ENCODE measurements at regions not wholly inside any gene's neighbourhood (a gene's known extent, or its start where the extent isn't known, plus 50 kb on each side); places are given as distances from the start of the nearest gene placed in this dataset.

DNA sequence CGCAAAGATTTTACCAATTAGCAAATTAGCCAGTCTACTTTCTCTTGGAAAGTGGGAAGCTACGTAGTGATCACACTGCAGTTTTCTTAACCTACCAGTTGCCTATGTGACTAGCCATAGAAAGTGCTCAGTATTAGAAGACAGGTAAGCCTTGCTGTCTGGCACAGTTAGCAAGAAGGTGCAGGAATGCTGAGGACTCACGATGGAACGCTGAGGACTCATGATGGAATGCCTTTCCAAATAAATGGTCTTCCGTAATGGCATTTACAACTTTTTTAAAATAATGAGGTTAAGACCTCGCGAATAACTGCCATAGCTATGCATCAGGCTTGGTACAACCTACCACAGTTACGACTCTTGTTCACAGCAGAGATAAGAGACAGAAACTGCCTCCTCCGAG is 1645.6 kb upstream of the MIR17HG start:
- no peaks in the 10 kb centered on the region for H3K36me3 ChIP-seq (ENCODE audit: control insufficient read depth in 2 of 2, insufficient read depth in 2 of 2, low read length in 1 of 2)
- no peak overlapping the region for H3K4me3 ChIP-seq (ENCODE audit: low read length in 2 of 2)
- H3K27me3 ChIP-seq (ENCODE audit: control insufficient read depth in 2 of 2, insufficient read depth in 1 of 2, low read length in 1 of 2): no peaks in the 10 kb centered on the region
- H3K4me1 ChIP-seq (ENCODE audit: control insufficient read depth in 2 of 2, insufficient read depth in 2 of 2, low read length in 2 of 2): no peaks in the 10 kb centered on the region
- DNase-seq (ENCODE audit: low read depth in 6 of 9, low spot score in 9 of 9): no peak
- 95% methylated on average over 9 of the region's 9 CpGs for WGBS
- no peaks in the 10 kb centered on the region for H3K9me3 ChIP-seq (ENCODE audit: control insufficient read depth in 2 of 2, insufficient read depth in 1 of 2, low read length in 1 of 2)
- H3K27ac ChIP-seq (ENCODE audit: low read depth in 1 of 2, low read length in 1 of 2): no peak overlapping the region

DNA sequence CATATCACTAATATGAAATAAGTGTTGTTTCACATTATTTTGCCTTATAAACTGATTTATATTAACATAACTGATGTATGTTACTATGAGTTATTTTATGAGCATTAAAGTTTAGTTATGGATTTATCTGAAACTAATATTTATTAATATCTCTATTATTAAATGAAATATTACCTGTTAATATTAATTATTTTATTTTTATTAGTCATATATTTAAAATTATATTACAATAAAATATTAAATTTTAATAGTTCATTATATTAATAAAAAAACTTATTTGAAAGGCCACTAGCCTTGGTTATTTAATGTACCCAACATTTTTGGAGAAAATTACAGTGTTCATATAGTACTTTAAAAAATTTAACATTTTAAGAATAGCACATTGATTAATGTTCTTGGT is 1643.4 kb upstream of the MIR17HG start:
- Histone ChIP-seq H3K27me3 (ENCODE audit: control insufficient read depth in 2 of 2, insufficient read depth in 1 of 2, low read length in 1 of 2) (no peaks in the 10 kb centered on the region), H3K27ac (ENCODE audit: low read depth in 1 of 2, low read length in 1 of 2) (no peak overlapping the region), H3K9me3 (ENCODE audit: control insufficient read depth in 2 of 2, insufficient read depth in 1 of 2, low read length in 1 of 2) (no peaks in the 10 kb centered on the region), H3K4me1 (ENCODE audit: control insufficient read depth in 2 of 2, insufficient read depth in 2 of 2, low read length in 2 of 2) (no peaks in the 10 kb centered on the region), H3K4me3 (ENCODE audit: low read length in 2 of 2) (no peak overlapping the region), H3K36me3 (ENCODE audit: control insufficient read depth in 2 of 2, insufficient read depth in 2 of 2, low read length in 1 of 2) (no peaks in the 10 kb centered on the region)
- no peak for DNase-seq (ENCODE audit: low read depth in 6 of 9, low spot score in 9 of 9)

DNA sequence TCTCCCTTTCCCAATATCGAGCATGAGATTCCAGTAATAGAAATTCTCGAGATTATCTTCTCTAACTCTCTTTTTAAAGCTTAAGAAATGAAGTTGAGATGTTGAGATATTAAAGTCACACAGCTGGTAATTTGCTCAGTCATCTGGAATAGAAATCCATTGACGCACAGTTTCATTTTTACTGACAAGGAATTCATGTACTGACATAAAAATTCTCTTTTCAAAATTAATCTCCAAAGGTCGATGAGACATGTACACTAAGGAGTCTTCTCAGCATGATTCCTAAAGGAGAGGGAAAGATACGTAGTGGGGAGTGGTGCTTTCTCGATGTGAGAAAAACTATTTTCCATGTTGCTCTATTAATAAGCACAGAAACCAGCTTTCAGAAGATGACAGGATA is 1639.5 kb upstream of the MIR17HG start:
- Histone ChIP-seq H3K9me3 (ENCODE audit: control insufficient read depth in 2 of 2, insufficient read depth in 1 of 2, low read length in 1 of 2) (no peaks in the 10 kb centered on the region), H3K27ac (ENCODE audit: low read depth in 1 of 2, low read length in 1 of 2) (no peak overlapping the region), H3K4me1 (ENCODE audit: control insufficient read depth in 2 of 2, insufficient read depth in 2 of 2, low read length in 2 of 2) (no peaks in the 10 kb centered on the region), H3K36me3 (ENCODE audit: control insufficient read depth in 2 of 2, insufficient read depth in 2 of 2, low read length in 1 of 2) (no peaks in the 10 kb centered on the region), H3K4me3 (ENCODE audit: low read length in 2 of 2) (no peak overlapping the region), H3K27me3 (ENCODE audit: control insufficient read depth in 2 of 2, insufficient read depth in 1 of 2, low read length in 1 of 2) (no peaks in the 10 kb centered on the region)
- DNase-seq (ENCODE audit: low read depth in 6 of 9, low spot score in 9 of 9): no peak
- WGBS: 94% methylated on average over 6 of the region's 6 CpGs

DNA sequence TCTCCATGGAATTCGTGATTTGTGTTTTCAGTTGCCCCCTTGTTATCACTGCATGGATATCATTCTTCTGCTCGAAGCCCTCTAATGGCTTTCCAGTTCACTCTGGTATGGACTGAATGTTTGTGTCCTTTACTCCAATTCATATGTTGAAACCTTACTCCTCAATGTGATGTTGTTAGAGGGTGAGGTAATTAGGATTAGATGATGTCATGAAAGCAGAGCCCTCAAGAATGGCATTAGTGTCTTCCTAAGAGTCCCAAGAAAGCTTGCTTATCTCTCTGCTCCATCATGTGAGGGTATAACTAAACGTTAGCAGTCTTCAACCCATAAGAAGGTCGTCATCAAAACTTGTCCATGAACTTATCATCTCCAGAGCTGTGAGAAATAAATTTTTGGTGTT is 1626.3 kb upstream of the MIR17HG start:
- H3K4me1 ChIP-seq (ENCODE audit: control insufficient read depth in 2 of 2, insufficient read depth in 2 of 2, low read length in 2 of 2): no peaks in the 10 kb centered on the region
- no peaks in the 10 kb centered on the region for H3K36me3 ChIP-seq (ENCODE audit: control insufficient read depth in 2 of 2, insufficient read depth in 2 of 2, low read length in 1 of 2)
- H3K4me3 ChIP-seq (ENCODE audit: low read length in 2 of 2): no peak overlapping the region
- H3K9me3 ChIP-seq (ENCODE audit: control insufficient read depth in 2 of 2, insufficient read depth in 1 of 2, low read length in 1 of 2): no peaks in the 10 kb centered on the region
- DNase-seq (ENCODE audit: low read depth in 6 of 9, low spot score in 9 of 9): no peak
- no peaks in the 10 kb centered on the region for H3K27me3 ChIP-seq (ENCODE audit: control insufficient read depth in 2 of 2, insufficient read depth in 1 of 2, low read length in 1 of 2)
- 87% methylated on average over 4 of the region's 4 CpGs for WGBS
- no peak overlapping the region for H3K27ac ChIP-seq (ENCODE audit: low read depth in 1 of 2, low read length in 1 of 2)

DNA sequence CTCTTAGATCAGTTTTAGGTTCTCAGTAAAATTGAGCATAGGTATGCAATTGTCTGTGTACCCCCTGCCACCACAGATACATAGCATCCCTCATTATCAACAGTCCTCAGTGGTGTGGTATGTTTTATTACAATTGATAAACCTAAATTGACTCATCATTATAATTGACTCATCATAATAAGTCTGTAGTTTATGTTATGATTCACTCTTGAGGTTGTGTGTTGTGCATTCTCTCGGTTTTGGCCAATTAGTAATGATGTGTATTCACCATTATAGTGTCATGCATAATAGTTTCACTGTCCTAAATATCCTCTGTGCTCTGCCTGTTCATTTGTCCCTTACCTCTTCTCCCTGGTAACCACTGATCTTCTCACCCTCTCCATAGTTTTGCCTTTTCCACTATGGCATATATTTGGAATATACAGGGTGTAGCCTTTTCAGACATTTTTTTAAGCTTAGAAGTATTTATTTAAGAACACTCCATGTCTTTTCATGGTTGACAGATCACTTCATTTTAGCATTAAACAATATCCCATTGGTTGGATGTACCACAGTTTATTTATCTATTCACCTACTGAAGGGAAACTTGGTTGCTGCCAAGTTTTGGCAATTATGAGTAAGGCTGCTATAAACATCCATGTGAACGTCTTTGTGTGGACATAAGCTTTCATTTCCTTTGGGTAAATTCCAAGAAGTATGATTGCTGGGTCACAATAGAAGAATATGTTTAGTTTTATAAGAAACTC is 1620.6 kb upstream of the MIR17HG start:
- H3K4me1 ChIP-seq (ENCODE audit: control insufficient read depth in 2 of 2, insufficient read depth in 2 of 2, low read length in 2 of 2): no peaks in the 10 kb centered on the region
- H3K36me3 ChIP-seq (ENCODE audit: control insufficient read depth in 2 of 2, insufficient read depth in 2 of 2, low read length in 1 of 2): no peaks in the 10 kb centered on the region
- 84% methylated on average over 2 of the region's 2 CpGs for WGBS
- no peak for DNase-seq (ENCODE audit: low read depth in 6 of 9, low spot score in 9 of 9)
- no peak overlapping the region for H3K27ac ChIP-seq (ENCODE audit: low read depth in 1 of 2, low read length in 1 of 2)
- no peaks in the 10 kb centered on the region for H3K27me3 ChIP-seq (ENCODE audit: control insufficient read depth in 2 of 2, insufficient read depth in 1 of 2, low read length in 1 of 2)
- no peaks in the 10 kb centered on the region for H3K9me3 ChIP-seq (ENCODE audit: control insufficient read depth in 2 of 2, insufficient read depth in 1 of 2, low read length in 1 of 2)
- no peak overlapping the region for H3K4me3 ChIP-seq (ENCODE audit: low read length in 2 of 2)

DNA sequence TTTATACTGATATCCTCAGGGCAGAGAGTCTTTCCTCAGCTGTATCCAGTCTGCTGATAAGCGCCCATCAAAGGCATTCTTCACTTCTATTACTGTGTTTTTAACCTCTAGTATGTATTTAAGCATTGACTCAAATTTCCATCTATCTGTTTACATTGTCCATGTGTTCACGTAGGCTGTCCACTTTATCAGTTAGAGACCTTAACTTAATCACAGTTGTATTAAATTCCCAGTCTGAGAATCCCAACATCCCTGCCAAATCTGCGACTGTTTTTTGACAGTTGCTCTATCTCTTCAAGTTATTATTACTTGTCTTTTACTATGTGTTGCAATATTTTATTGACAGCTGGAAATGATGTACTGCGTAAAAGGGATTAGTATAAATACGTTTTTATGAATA is 1613.7 kb upstream of the MIR17HG start:
- DNase-seq (ENCODE audit: low read depth in 6 of 9, low spot score in 9 of 9): no peak
- Histone ChIP-seq H3K36me3 (ENCODE audit: control insufficient read depth in 2 of 2, insufficient read depth in 2 of 2, low read length in 1 of 2) (no peaks in the 10 kb centered on the region), H3K4me3 (ENCODE audit: low read length in 2 of 2) (no peak overlapping the region), H3K9me3 (ENCODE audit: control insufficient read depth in 2 of 2, insufficient read depth in 1 of 2, low read length in 1 of 2) (no peaks in the 10 kb centered on the region), H3K27me3 (ENCODE audit: control insufficient read depth in 2 of 2, insufficient read depth in 1 of 2, low read length in 1 of 2) (no peaks in the 10 kb centered on the region), H3K27ac (ENCODE audit: low read depth in 1 of 2, low read length in 1 of 2) (no peak overlapping the region), H3K4me1 (ENCODE audit: control insufficient read depth in 2 of 2, insufficient read depth in 2 of 2, low read length in 2 of 2) (no peaks in the 10 kb centered on the region)
- WGBS: 91% methylated on average over 5 of the region's 5 CpGs

DNA sequence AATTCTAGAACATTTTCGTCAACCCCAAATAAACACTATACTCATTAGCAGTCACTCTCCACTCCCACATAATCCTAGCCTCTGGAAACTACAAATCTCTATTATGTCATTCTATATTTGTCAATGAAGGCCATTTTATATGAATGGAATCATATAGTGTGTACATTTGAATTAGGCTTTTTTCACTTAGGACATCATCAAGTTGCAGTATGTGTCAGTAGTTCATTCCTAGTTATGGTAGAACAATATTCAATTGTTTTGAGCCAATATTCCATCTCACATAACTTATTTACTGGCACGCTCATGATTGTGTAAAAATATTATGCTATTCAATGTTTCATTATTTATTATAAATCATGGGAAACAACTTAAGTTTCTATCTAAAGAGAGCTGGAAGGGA is 1610.4 kb upstream of the MIR17HG start:
- no peaks in the 10 kb centered on the region for H3K36me3 ChIP-seq (ENCODE audit: control insufficient read depth in 2 of 2, insufficient read depth in 2 of 2, low read length in 1 of 2)
- no peaks in the 10 kb centered on the region for H3K9me3 ChIP-seq (ENCODE audit: control insufficient read depth in 2 of 2, insufficient read depth in 1 of 2, low read length in 1 of 2)
- no peak overlapping the region for H3K27ac ChIP-seq (ENCODE audit: low read depth in 1 of 2, low read length in 1 of 2)
- 93% methylated on average over 2 of the region's 2 CpGs for WGBS
- H3K4me1 ChIP-seq (ENCODE audit: control insufficient read depth in 2 of 2, insufficient read depth in 2 of 2, low read length in 2 of 2): no peaks in the 10 kb centered on the region
- no peak for DNase-seq (ENCODE audit: low read depth in 6 of 9, low spot score in 9 of 9)
- no peaks in the 10 kb centered on the region for H3K27me3 ChIP-seq (ENCODE audit: control insufficient read depth in 2 of 2, insufficient read depth in 1 of 2, low read length in 1 of 2)
- H3K4me3 ChIP-seq (ENCODE audit: low read length in 2 of 2): no peak overlapping the region

DNA sequence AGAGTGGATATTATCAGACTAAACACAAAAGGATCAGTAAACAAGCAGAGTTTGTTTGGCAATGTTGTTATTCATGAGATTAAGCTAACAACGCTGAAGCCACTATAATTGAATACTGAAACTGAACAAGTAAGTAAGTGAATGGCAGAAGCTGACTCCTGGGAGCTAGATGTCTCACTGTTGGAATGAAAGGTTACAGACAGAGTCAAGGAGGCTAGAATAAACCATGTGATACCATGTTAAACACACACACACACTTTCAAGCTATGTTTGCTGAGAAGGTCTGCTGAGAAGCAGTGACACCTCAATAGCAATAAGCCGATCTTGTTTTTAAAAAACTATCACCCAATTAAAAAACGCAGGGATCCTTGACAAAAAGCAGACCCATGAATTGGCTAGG is 1609.4 kb upstream of the MIR17HG start:
- Histone ChIP-seq H3K27ac (ENCODE audit: low read depth in 1 of 2, low read length in 1 of 2) (no peak overlapping the region), H3K4me1 (ENCODE audit: control insufficient read depth in 2 of 2, insufficient read depth in 2 of 2, low read length in 2 of 2) (no peaks in the 10 kb centered on the region), H3K36me3 (ENCODE audit: control insufficient read depth in 2 of 2, insufficient read depth in 2 of 2, low read length in 1 of 2) (no peaks in the 10 kb centered on the region), H3K27me3 (ENCODE audit: control insufficient read depth in 2 of 2, insufficient read depth in 1 of 2, low read length in 1 of 2) (no peaks in the 10 kb centered on the region), H3K9me3 (ENCODE audit: control insufficient read depth in 2 of 2, insufficient read depth in 1 of 2, low read length in 1 of 2) (no peaks in the 10 kb centered on the region), H3K4me3 (ENCODE audit: low read length in 2 of 2) (no peak overlapping the region)
- 94% methylated on average over 3 of the region's 3 CpGs for WGBS
- no peak for DNase-seq (ENCODE audit: low read depth in 6 of 9, low spot score in 9 of 9)

DNA sequence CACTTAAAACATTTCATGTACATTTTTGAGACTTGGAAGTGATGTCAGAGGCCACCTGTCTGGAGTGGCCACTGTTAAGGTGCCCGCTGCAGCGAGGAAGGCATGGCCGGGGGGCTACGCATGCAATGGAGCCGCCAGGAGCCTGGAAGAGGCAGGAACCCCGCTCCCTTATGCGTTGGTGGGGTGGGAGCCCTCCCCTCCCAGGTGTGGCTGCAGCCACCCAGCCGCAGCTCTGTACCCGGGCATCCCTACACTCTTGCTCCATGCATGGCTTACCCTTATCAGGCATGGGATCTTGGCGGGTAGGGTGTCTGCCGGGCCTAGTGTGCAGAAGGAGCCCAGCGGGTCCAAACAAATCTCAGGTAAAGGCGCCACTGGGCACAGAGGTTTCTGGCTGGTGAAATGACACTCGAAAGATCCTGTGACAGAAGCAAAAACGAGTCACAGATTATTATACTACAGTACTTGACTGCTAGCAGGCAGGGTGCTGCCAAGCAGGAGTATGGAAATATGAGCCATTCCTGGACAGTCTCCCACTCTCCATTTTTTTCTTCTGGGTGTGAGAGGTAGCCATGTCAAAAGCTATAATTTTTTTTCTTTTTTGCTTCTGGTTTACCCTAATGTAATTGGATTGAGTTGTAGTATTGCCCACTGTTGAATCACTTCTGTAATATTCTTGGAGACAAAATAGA is 1606.3 kb upstream of the MIR17HG start:
- Histone ChIP-seq H3K4me3 (ENCODE audit: low read length in 2 of 2) (no peak overlapping the region), H3K36me3 (ENCODE audit: control insufficient read depth in 2 of 2, insufficient read depth in 2 of 2, low read length in 1 of 2) (no peaks in the 10 kb centered on the region), H3K27ac (ENCODE audit: low read depth in 1 of 2, low read length in 1 of 2) (no peak overlapping the region), H3K27me3 (ENCODE audit: control insufficient read depth in 2 of 2, insufficient read depth in 1 of 2, low read length in 1 of 2) (no peaks in the 10 kb centered on the region), H3K4me1 (ENCODE audit: control insufficient read depth in 2 of 2, insufficient read depth in 2 of 2, low read length in 2 of 2) (no peaks in the 10 kb centered on the region), H3K9me3 (ENCODE audit: control insufficient read depth in 2 of 2, insufficient read depth in 1 of 2, low read length in 1 of 2) (no peaks in the 10 kb centered on the region)
- 90% methylated on average over 15 of the region's 15 CpGs for WGBS
- DNase-seq (ENCODE audit: low read depth in 6 of 9, low spot score in 9 of 9): no peak

Measured in thymus (tissue), 11 donors.